ENCODE measurements at regions not wholly inside any gene's neighbourhood (a gene's known extent, or its start where the extent isn't known, plus 50 kb on each side); places are given as distances from the start of the nearest gene placed in this dataset.

DNA sequence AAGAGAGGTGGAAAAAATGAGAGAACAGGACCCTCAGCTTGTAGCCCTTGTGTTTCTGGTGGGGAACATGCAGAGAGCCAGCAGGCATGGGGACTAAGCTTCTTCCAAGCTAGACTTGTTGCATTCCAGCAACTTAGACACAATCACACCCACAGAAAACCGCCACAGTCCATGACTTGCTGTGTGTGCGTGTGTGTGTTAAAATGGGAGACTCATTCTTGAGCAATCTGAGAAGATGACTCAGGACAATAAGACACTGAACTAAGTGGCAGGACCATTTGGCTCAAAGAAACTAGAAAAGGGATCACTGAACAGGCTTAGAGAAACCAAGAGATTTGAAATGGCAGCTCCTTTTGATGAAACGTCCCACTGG, 78.0 kb downstream of the HLX start:
- TF ChIP-seq POLR2A (IDR thresholded peaks at IDR 0.05) = no peak
- TF ChIP-seq, protein P1, sequence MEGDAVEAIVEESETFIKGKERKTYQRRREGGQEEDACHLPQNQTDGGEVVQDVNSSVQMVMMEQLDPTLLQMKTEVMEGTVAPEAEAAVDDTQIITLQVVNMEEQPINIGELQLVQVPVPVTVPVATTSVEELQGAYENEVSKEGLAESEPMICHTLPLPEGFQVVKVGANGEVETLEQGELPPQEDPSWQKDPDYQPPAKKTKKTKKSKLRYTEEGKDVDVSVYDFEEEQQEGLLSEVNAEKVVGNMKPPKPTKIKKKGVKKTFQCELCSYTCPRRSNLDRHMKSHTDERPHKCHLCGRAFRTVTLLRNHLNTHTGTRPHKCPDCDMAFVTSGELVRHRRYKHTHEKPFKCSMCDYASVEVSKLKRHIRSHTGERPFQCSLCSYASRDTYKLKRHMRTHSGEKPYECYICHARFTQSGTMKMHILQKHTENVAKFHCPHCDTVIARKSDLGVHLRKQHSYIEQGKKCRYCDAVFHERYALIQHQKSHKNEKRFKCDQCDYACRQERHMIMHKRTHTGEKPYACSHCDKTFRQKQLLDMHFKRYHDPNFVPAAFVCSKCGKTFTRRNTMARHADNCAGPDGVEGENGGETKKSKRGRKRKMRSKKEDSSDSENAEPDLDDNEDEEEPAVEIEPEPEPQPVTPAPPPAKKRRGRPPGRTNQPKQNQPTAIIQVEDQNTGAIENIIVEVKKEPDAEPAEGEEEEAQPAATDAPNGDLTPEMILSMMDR (IDR thresholded peaks at IDR 0.05 in 8 of 11, conservative IDR thresholded peaks at IDR 0.05 in 3 of 11) = no peak

Measured in spleen (tissue), 7 donors.